ENCODE measurements at regions not wholly inside any gene's neighbourhood (a gene's known extent, or its start where the extent isn't known, plus 50 kb on each side); places are given as distances from the start of the nearest gene placed in this dataset.
"Not testable (repeated sequence)": the region's sequence is repeated elsewhere in the genome, so short reads cannot be mapped to it uniquely, and the experiment has no call there.

- DNase-seq = no peak
These were observed 288.7 kb upstream of the KCND2 start for GRCh38 chr7:119984247-119984646.

GRCh38 chr7:119988401-119988800, 284.6 kb upstream of the KCND2 start:
- no peak for DNase-seq

GRCh38 chr7:119994928-119995327, 278.0 kb upstream of the KCND2 start:
- DNase-seq = no peak

- DNase-seq = no peak
These were observed 276.3 kb upstream of the KCND2 start for GRCh38 chr7:119996634-119997033.

- DNase-seq = no peak
These were observed 273.1 kb upstream of the KCND2 start for GRCh38 chr7:119999738-120000475.

GRCh38 chr7:120005720-120006119, 267.3 kb upstream of the KCND2 start:
- no peak for DNase-seq

- DNase-seq = not testable (repeated sequence)
These were observed 258.7 kb upstream of the KCND2 start for GRCh38 chr7:120014301-120014700.

- DNase-seq = no peak
These were observed 258.0 kb upstream of the KCND2 start for GRCh38 chr7:120014925-120015465.

- no peak for DNase-seq
These were observed 251.9 kb upstream of the KCND2 start for GRCh38 chr7:120021085-120021484.

- no peak for DNase-seq
These were observed 249.3 kb upstream of the KCND2 start for GRCh38 chr7:120023494-120024167.

- DNase-seq = no peak
These were observed 244.3 kb upstream of the KCND2 start for GRCh38 chr7:120028636-120029035.

GRCh38 chr7:120030876-120031275, 242.1 kb upstream of the KCND2 start:
- no peak for DNase-seq

- DNase-seq = peak in 2 of 56 donors; percentile 3 to 6
These were observed 239.9 kb upstream of the KCND2 start for GRCh38 chr7:120033114-120033513.

GRCh38 chr7:120039138-120039537, 233.8 kb upstream of the KCND2 start:
- DNase-seq = no peak

- DNase-seq = no peak
These were observed 231.2 kb upstream of the KCND2 start for GRCh38 chr7:120041798-120042197.

- DNase-seq = no peak
These were observed 229.7 kb upstream of the KCND2 start for GRCh38 chr7:120043250-120043649.

- no peak for DNase-seq
These were observed 220.0 kb upstream of the KCND2 start for GRCh38 chr7:120052884-120053382.

GRCh38 chr7:120053390-120053961, 219.5 kb upstream of the KCND2 start:
- no peak for DNase-seq

GRCh38 chr7:120054376-120055100, 218.4 kb upstream of the KCND2 start:
- DNase-seq = no peak

GRCh38 chr7:120055300-120055699, 217.7 kb upstream of the KCND2 start:
- no peak for DNase-seq

GRCh38 chr7:120056227-120056626, 216.7 kb upstream of the KCND2 start:
- DNase-seq = no peak

GRCh38 chr7:120059641-120060040, 213.3 kb upstream of the KCND2 start:
- no peak for DNase-seq

All from amygdala (tissue), 56 donors.